GM03348 (cell line): ENCODE measurements at regions not wholly inside any gene's neighbourhood (a gene's known extent, or its start where the extent isn't known, plus 50 kb on each side); places are given as distances from the start of the nearest gene placed in this dataset.
"Not testable (repeated sequence)": the region's sequence is repeated elsewhere in the genome, so short reads cannot be mapped to it uniquely, and the experiment has no call there.

Source experiments
- DNase-seq: peaks from one replicate; pipeline ENCODE4 v3.0.0; 2012; ENCODE audit warnings: low spot score

GRCh38 chr11:106497321-106497720 lies 419.9 kb downstream of the AASDHPPT start:
- no peak for DNase-seq

- no peak for DNase-seq
Measured at GRCh38 chr11:106497822-106498221, 420.4 kb downstream of the AASDHPPT start.

- DNase-seq = no peak
Measured at GRCh38 chr11:106503901-106504300, 426.4 kb downstream of the AASDHPPT start.

- DNase-seq = no peak
Measured at GRCh38 chr11:106507645-106508306, 430.3 kb downstream of the AASDHPPT start.

GRCh38 chr11:106514706-106515105 lies 437.2 kb downstream of the AASDHPPT start:
- no peak for DNase-seq

- no peak for DNase-seq
Measured at GRCh38 chr11:106517426-106517825, 440.0 kb downstream of the AASDHPPT start.

GRCh38 chr11:106520146-106520912 lies 442.9 kb downstream of the AASDHPPT start:
- DNase-seq = no peak

- no peak for DNase-seq
Measured at GRCh38 chr11:106520920-106521319, 443.5 kb downstream of the AASDHPPT start.

- DNase-seq = no peak
Measured at GRCh38 chr11:106523171-106523570, 445.7 kb downstream of the AASDHPPT start.

GRCh38 chr11:106523921-106524320 lies 446.5 kb downstream of the AASDHPPT start:
- no peak for DNase-seq

GRCh38 chr11:106524436-106524835 lies 447.0 kb downstream of the AASDHPPT start:
- no peak for DNase-seq

- DNase-seq = not testable (repeated sequence)
Measured at GRCh38 chr11:106531648-106532047, 454.2 kb downstream of the AASDHPPT start.

- no peak for DNase-seq
Measured at GRCh38 chr11:106533046-106533445, 455.6 kb downstream of the AASDHPPT start.

GRCh38 chr11:106540001-106540400 lies 462.5 kb downstream of the AASDHPPT start:
- no peak for DNase-seq

GRCh38 chr11:106548406-106548805 lies 469.9 kb downstream of the GUCY1A2 start:
- DNase-seq = no peak

GRCh38 chr11:106551744-106552673 lies 466.3 kb downstream of the GUCY1A2 start:
- DNase-seq = no peak

- DNase-seq = no peak
Measured at GRCh38 chr11:106552694-106553203, 465.5 kb downstream of the GUCY1A2 start.

GRCh38 chr11:106553304-106553703 lies 465.0 kb downstream of the GUCY1A2 start:
- no peak for DNase-seq

- not testable (repeated sequence) for DNase-seq
Measured at GRCh38 chr11:106555566-106556250, 462.6 kb downstream of the GUCY1A2 start.

- DNase-seq = no peak
Measured at GRCh38 chr11:106565326-106565725, 452.9 kb downstream of the GUCY1A2 start.

GRCh38 chr11:106568632-106569031 lies 449.6 kb downstream of the GUCY1A2 start:
- DNase-seq = no peak

GRCh38 chr11:106577384-106577783 lies 440.9 kb downstream of the GUCY1A2 start:
- not testable (repeated sequence) for DNase-seq
